Stimulated activated CD4-positive, alpha-beta T cell treated with anti-CD3 and anti-CD28 coated beads, Interleukin-15, amount 100 ng/mL, for 24 hours (primary cell): ENCODE measurements at regions not wholly inside any gene's neighbourhood (a gene's known extent, or its start where the extent isn't known, plus 50 kb on each side); places are given as distances from the start of the nearest gene placed in this dataset.
A peak's percentile ranks its signal among the peaks of the same experiment; 100 is the strongest.

Source experiments
- DNase-seq: peaks from one replicate; pipeline ENCODE4 v3.0.0-alpha.2; 2020

GRCh38 chr14:100400115-100400514, 77.0 kb downstream of the SLC25A47 start:
- DNase-seq = no peak

- no peak for DNase-seq
Measured at GRCh38 chr14:100401031-100401692, 78.0 kb downstream of the SLC25A47 start.

- DNase-seq = no peak
Measured at GRCh38 chr14:100401792-100402191, 78.7 kb downstream of the SLC25A47 start.

GRCh38 chr14:100402631-100403030, 79.5 kb downstream of the SLC25A47 start:
- no peak for DNase-seq

- no peak for DNase-seq
Measured at GRCh38 chr14:100403105-100403504, 80.0 kb downstream of the SLC25A47 start.

- no peak for DNase-seq
Measured at GRCh38 chr14:100403802-100404365, 80.7 kb downstream of the SLC25A47 start.

- no peak for DNase-seq
Measured at GRCh38 chr14:100404419-100404818, 81.3 kb downstream of the SLC25A47 start.

- no peak for DNase-seq
Measured at GRCh38 chr14:100405760-100406455, 82.8 kb downstream of the SLC25A47 start.

- peak; percentile 22 for DNase-seq
Measured at GRCh38 chr14:100406505-100407131, 83.5 kb downstream of the SLC25A47 start.

- DNase-seq = no peak
Measured at GRCh38 chr14:100407376-100408102, 84.4 kb downstream of the SLC25A47 start.

- no peak for DNase-seq
Measured at GRCh38 chr14:100408350-100409002, 85.3 kb downstream of the SLC25A47 start.

- no peak for DNase-seq
Measured at GRCh38 chr14:100409003-100409360, 85.8 kb downstream of the SLC25A47 start.

GRCh38 chr14:100409651-100410050, 86.5 kb downstream of the SLC25A47 start:
- DNase-seq = no peak

- no peak for DNase-seq
Measured at GRCh38 chr14:100410056-100410565, 87.0 kb downstream of the SLC25A47 start.

GRCh38 chr14:100413699-100414098, 90.6 kb downstream of the SLC25A47 start:
- DNase-seq = no peak

GRCh38 chr14:100415226-100415625, 92.1 kb downstream of the SLC25A47 start:
- no peak for DNase-seq

- no peak for DNase-seq
Measured at GRCh38 chr14:100416081-100416680, 93.0 kb downstream of the SLC25A47 start.

- DNase-seq = no peak
Measured at GRCh38 chr14:100416921-100417860, 94.1 kb downstream of the SLC25A47 start.

GRCh38 chr14:100419856-100420255, 96.7 kb downstream of the SLC25A47 start:
- DNase-seq = no peak

- no peak for DNase-seq
Measured at GRCh38 chr14:100421756-100422470, 98.8 kb downstream of the SLC25A47 start.
